WTC11 (cell line): ENCODE measurements at regions not wholly inside any gene's neighbourhood (a gene's known extent, or its start where the extent isn't known, plus 50 kb on each side); places are given as distances from the start of the nearest gene placed in this dataset.

Experiments used
- JAZF1 ChIP-seq: fragments of 250-450 bp; sonication (Bioruptor Pico); IDR thresholded peaks from 2 replicates; pipeline ENCODE4 v1.9.0; 2021; ENCODE audit warnings: moderate library complexity, mild to moderate bottlenecking, inconsistent platforms
- ZNF138 ChIP-seq: sonication (generic); formaldehyde crosslinking; conservative IDR thresholded peaks from 2 replicates; pipeline ENCODE4 v1.8.1; 2022; ENCODE audit warnings: mild to moderate bottlenecking, moderate library complexity, missing genetic modification reagents

GRCh38 chr15:87761736-87762509, 494.6 kb downstream of the NTRK3 start:
- TF ChIP-seq JAZF1 (CRISPR knock-in tag) (no peak), ZNF138 (CRISPR knock-in tag) (no peak)
